IPS-18a (cell line): ENCODE measurements at regions not wholly inside any gene's neighbourhood (a gene's known extent, or its start where the extent isn't known, plus 50 kb on each side); places are given as distances from the start of the nearest gene placed in this dataset.
"Not testable (repeated sequence)": the region's sequence is repeated elsewhere in the genome, so short reads cannot be mapped to it uniquely, and the experiment has no call there.

Experiments used
- H3K27ac ChIP-seq: one replicate; pipeline ENCODE4 v1.5.1; 2013; ENCODE audit warnings: low read length
- H3K27me3 ChIP-seq: one replicate; pipeline ENCODE4 v1.6.1; 2013; ENCODE audit warnings: mild to moderate bottlenecking, low read length; ENCODE audit not compliant: control insufficient read depth, insufficient read depth
- H3K36me3 ChIP-seq: one replicate; pipeline ENCODE4 v1.6.1; 2013; ENCODE audit warnings: low read depth, low read length; ENCODE audit not compliant: control insufficient read depth
- H3K4me1 ChIP-seq: one replicate; pipeline ENCODE4 v1.6.1; 2013; ENCODE audit warnings: low read depth, low read length; ENCODE audit not compliant: control insufficient read depth
- H3K4me3 ChIP-seq: one replicate; pipeline ENCODE4 v1.5.1; 2013; ENCODE audit warnings: low read length
- H3K9ac ChIP-seq: one replicate; pipeline ENCODE4 v1.6.1; 2013; ENCODE audit warnings: mild to moderate bottlenecking, low read length, moderate library complexity
- H3K9me3 ChIP-seq: one replicate; pipeline ENCODE4 v1.6.1; 2013; ENCODE audit warnings: low read depth, low read length; ENCODE audit not compliant: control insufficient read depth

DNA sequence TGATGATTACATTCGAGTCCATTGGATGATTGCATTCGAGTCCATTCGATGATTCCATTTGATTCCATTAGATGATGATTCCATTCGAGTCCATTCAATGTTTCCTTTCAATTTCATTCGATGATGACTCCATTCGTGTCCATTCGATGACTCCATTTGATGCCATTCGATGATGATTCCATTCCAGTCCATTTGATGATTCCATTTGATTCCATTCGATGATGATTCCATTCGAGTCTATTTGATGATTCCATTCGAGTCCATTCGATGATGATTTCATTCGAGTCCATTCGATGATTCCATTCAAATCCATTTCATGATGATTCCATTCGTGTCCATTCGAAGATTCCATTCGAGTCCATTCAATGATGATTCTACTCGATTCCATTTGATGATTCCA, 1109.7 kb downstream of the RPIA start:
- H3K9me3 ChIP-seq, result peaks cover 100% of the 10 kb centered on the region

DNA sequence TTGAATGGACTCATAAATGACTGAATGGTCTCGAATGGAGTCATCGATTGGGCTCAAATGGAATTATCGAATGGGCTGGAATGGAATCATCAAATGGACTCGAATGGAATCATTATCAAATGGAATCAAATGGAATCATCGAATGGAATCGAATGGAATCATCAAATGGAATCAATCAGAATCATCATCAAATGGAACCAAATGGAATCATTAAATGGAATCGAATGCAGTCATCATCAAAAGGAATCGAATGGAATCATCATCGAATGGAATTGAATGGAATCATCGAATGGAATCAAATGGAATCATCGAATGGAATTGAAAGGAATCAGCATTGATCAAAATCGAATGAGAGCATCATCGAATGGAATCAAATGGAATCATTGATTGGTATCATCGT, 1114.9 kb downstream of the RPIA start:
- peaks cover 90% of the 10 kb centered on the region for H3K9me3 ChIP-seq
- H3K4me3 ChIP-seq, H3K36me3 ChIP-seq, H3K4me1 ChIP-seq, H3K27ac ChIP-seq, H3K27me3 ChIP-seq, H3K9ac ChIP-seq: not testable (repeated sequence)

More for the DNA sequence above, 1109.7 kb downstream of the RPIA start:
- not testable (repeated sequence) for H3K9ac ChIP-seq, H3K4me1 ChIP-seq, H3K36me3 ChIP-seq, H3K27me3 ChIP-seq, H3K4me3 ChIP-seq, H3K27ac ChIP-seq

DNA sequence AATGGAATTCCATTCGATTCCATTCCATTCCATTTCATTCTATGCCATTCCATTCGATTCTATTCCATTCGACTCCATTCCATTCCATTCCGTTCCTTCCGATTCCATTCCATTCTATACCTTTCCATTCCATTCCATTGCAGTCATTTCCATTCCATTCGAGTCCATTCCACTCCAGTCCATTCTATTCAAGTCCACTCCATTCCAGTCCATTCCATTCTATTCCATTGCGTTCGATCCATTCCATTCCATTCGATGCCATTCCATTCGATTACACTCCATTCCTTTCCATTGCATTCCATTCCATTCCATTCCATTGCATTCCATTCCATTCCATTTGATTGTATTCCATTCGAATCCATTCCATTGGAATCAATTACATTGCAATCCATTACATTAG, 1119.8 kb downstream of the RPIA start:
- Histone ChIP-seq H3K9me3 (peaks cover 79% of the 10 kb centered on the region), H3K36me3 (no peaks in the 10 kb centered on the region), H3K9ac (no peak overlapping the region), H3K4me1 (no peaks in the 10 kb centered on the region), H3K27ac (no peak overlapping the region), H3K27me3 (no peaks in the 10 kb centered on the region), H3K4me3 (no peak overlapping the region)

DNA sequence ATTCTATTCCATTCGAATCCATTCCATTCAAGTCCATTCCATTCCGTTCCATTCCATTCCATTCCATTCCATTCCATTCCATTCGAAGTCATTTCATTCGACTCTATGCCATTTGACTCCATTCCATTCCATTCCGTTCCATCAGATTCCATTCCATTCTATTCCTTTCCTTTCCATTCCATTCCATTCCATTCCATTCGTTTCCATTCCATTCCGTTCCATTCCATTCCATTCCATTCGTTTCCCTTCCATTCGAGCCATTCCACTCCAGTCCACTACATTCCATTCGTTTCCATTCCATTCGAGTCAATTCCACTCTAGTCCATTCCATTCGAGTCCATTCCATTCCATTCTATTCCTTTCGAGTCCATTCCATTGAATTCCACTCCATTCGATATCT, 1120.4 kb downstream of the RPIA start:
- H3K36me3 ChIP-seq, H3K27me3 ChIP-seq, H3K4me1 ChIP-seq, H3K4me3 ChIP-seq, H3K27ac ChIP-seq, H3K9ac ChIP-seq: not testable (repeated sequence)
- H3K9me3 ChIP-seq, result peaks cover 73% of the 10 kb centered on the region

DNA sequence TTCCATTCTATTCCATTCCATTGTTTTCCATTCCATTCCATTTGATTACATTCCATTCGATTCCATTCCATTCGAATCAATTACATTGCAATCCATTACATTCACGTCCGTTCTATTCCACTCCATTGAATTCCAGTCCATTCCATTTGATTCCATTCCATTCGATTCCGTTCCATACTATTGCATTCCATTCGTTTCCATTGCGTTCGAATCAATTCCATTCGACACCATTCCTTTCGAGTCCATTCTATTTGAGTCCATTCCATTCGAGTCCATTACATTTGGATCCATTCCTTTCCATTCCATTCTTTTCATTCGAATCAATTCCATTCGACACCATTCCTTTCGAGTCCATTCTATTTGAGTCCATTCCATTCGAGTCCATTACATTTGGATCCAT, 1122.9 kb downstream of the RPIA start:
- H3K27ac ChIP-seq, result not testable (repeated sequence)

DNA sequence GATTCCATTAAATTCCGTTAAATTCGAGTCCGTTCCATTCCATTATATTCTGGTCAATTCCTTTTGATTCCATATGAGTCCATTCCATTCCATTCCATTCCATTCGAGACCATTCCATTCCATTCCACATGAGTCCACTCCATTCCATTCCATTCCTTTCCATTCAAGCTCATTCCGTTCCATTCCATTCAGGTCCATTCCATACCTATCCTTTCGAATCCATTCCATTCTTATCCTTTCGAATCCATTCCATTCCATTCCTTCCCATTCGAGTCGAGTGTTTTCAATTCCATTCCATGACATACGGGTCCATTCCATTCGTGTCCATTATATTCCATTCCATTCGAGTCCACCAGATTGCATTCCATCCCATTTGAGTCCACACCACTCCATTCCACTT, 1127.4 kb downstream of the RPIA start:
- Histone ChIP-seq H3K9ac (no peak overlapping the region), H3K36me3 (no peaks in the 10 kb centered on the region), H3K9me3 (peaks cover 65% of the 10 kb centered on the region), H3K4me3 (no peak overlapping the region), H3K4me1 (no peaks in the 10 kb centered on the region), H3K27me3 (no peaks in the 10 kb centered on the region), H3K27ac (no peak overlapping the region)

More for the DNA sequence above, 1122.9 kb downstream of the RPIA start:
- peaks cover 76% of the 10 kb centered on the region for H3K9me3 ChIP-seq
- not testable (repeated sequence) for H3K9ac ChIP-seq, H3K27me3 ChIP-seq, H3K36me3 ChIP-seq, H3K4me3 ChIP-seq, H3K4me1 ChIP-seq

DNA sequence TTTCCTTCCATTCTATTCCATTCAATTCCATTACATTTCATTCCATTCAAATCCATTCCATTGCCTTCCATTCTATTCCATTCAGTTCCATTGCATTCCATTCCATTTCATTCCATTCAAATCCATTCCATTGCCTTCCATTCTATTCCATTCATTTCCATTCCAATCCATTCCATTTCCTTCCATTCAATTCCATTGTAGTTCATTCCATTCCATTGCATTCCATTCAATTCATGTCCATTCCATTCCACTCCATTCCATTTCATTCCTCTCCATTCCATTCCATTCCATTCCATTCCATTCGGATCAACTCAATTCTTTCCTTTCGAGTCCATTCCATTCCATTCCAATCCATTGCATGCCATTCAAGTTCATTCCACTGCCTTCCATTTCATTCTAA, 1128.3 kb downstream of the RPIA start:
- H3K27ac ChIP-seq, result no peak overlapping the region
- H3K9ac ChIP-seq, result no peak overlapping the region
- H3K4me1 ChIP-seq, result no peaks in the 10 kb centered on the region
- no peak overlapping the region for H3K4me3 ChIP-seq
- no peaks in the 10 kb centered on the region for H3K36me3 ChIP-seq
- no peaks in the 10 kb centered on the region for H3K27me3 ChIP-seq
- H3K9me3 ChIP-seq, result peaks cover 56% of the 10 kb centered on the region

DNA sequence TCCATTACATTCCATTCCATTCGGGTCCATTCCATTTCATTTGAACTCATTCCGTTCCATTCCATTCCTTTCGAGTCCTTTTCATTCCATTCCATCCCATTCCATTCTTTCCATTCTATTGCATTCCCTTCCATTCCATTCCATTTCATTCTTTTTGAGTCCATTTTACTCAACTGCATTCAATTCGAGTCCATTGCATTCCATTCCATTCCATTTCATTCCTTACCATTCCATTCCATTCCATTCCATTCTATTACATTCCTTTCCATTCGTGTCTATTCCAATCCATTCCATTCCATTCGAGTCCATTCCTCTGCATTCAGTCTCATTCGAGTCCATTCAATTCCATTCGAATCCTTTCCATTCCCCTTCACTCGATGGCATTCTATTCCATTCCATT, 1128.8 kb downstream of the RPIA start:
- H3K9me3 ChIP-seq, result peaks cover 52% of the 10 kb centered on the region

DNA sequence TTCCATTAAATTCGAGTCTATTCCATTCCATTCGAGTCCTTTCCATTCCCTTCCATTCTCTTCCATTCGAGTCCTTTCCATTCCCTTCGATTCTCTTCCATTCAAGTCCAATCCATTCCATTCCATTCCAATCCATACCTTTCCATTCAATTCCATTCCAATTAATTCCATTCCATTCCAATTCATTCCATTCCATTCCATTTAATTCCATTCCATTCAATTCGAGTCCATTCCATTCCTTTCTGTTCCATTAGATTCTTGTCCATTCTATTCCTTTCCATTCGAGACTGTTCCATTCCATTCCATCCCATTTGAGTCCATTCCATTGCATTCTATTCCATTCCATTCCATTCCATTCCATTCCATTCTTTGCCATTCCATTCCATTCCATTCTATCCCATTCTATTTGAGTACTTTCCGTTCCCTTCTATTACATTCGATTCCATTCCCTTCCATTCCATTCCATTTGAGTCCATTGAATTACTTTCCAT, 1130.0 kb downstream of the RPIA start:
- Histone ChIP-seq H3K9ac (no peak overlapping the region), H3K27me3 (no peaks in the 10 kb centered on the region), H3K4me1 (no peaks in the 10 kb centered on the region), H3K27ac (no peak overlapping the region), H3K36me3 (no peaks in the 10 kb centered on the region), H3K9me3 (peaks cover 52% of the 10 kb centered on the region), H3K4me3 (no peak overlapping the region)

More for the DNA sequence above, 1128.8 kb downstream of the RPIA start:
- no peaks in the 10 kb centered on the region for H3K27me3 ChIP-seq
- no peak overlapping the region for H3K9ac ChIP-seq
- no peak overlapping the region for H3K27ac ChIP-seq
- H3K36me3 ChIP-seq, result no peaks in the 10 kb centered on the region
- no peaks in the 10 kb centered on the region for H3K4me1 ChIP-seq
- no peak overlapping the region for H3K4me3 ChIP-seq

DNA sequence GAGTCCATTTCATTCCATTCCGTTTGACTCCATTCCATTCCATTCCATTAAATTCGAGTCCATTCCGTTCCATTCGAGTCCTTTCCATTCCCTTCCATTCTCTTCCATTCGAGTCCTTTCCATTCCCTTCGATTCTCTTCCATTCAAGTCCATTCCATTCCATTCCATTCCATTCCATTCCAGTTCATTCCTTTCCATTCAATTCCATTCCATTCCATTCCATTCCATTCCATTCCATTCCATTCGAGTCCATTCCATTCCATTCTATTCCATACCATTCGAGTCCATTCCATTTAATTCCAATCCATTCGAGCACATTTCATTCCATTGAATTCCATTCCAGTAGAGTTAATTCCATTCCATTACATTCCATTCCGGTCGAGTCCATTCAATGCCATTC, 1130.9 kb downstream of the RPIA start:
- not testable (repeated sequence) for H3K27me3 ChIP-seq, H3K4me1 ChIP-seq, H3K27ac ChIP-seq, H3K9ac ChIP-seq, H3K4me3 ChIP-seq, H3K36me3 ChIP-seq
- peaks cover 52% of the 10 kb centered on the region for H3K9me3 ChIP-seq

DNA sequence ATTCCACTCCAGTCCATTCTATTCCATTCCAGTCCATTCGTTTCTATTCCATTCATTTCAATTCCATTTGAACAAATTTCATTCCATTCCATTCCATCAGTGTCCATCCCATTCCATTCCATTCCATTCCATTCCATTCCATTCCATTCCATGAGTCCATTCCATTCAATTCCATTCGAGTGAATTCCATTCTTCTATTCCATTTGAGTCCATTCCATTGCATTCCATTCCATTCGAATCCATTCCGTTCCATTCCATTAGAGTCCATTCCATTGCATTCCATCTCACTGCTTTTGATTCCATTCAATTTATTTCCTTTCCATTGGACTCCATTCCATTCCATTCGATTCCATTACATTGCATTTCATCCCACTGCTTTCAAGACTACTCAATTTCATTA, 1132.1 kb downstream of the RPIA start:
- Histone ChIP-seq H3K4me1 (no peaks in the 10 kb centered on the region), H3K27ac (no peak overlapping the region), H3K9me3 (peaks cover 42% of the 10 kb centered on the region), H3K36me3 (no peaks in the 10 kb centered on the region), H3K9ac (no peak overlapping the region), H3K4me3 (no peak overlapping the region), H3K27me3 (no peaks in the 10 kb centered on the region)

DNA sequence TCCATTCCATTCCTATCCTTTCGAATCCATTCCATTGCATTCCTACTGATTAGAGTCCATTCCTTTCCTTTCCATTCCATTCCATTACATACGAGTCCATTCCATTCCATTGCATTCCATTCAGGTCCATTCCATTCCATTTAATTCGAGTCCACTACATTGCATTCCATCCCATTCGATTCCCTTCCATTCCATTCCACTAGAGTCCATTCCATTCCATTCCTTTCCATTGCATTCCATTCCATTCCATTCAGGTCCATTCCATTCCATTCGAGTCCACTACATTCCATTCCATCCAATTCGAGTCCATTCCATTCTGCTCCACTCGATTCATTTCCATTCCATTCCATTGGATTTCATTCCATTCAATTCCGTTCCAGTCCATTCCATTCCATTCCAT, 1133.6 kb downstream of the RPIA start:
- no peaks in the 10 kb centered on the region for H3K27me3 ChIP-seq
- no peaks in the 10 kb centered on the region for H3K36me3 ChIP-seq
- peaks cover 27% of the 10 kb centered on the region for H3K9me3 ChIP-seq
- no peaks in the 10 kb centered on the region for H3K4me1 ChIP-seq
- no peak overlapping the region for H3K4me3 ChIP-seq
- no peak overlapping the region for H3K27ac ChIP-seq
- H3K9ac ChIP-seq, result no peak overlapping the region
